ENCODE measurements at regions not wholly inside any gene's neighbourhood (a gene's known extent, or its start where the extent isn't known, plus 50 kb on each side); places are given as distances from the start of the nearest gene placed in this dataset.

DNA sequence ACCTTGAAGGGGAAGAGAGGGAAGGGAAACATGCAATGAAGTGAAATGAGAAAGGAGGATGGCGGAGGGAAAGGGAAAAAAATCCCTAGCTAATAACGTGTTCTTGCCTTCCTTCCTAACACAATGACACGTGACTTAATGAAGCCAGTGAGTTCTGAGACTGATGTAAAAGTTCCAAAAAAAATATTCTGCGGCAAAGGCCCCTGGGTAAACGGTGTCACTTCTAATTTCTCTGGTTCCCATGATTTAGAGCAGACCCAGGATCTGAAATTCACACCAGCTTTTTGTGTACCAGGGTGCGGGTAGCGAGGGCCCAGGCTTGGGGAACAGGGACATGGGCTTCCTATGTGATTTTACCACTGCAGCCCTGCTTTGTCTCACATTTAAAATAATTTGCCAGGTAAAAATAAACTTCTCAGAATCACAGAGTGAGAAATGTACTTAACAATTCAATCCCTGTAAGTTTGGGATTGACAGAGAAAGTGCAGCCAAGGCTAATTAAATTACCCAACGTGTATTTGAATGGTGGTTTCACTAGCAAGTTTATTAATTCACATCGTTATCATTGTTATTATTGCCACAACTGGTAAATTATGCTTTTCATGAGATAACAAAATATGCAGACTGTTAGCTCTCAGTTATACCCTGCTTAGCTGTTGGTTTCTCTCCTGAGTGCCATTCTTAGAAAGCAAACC is 182.4 kb downstream of the SEM1 start:
- no peaks in the 10 kb centered on the region; the same call in 1 of the 2 replicates for H3K27me3 ChIP-seq (replicated peaks; ENCODE audit: control insufficient read depth, insufficient read depth, low read length)
- TF ChIP-seq CTCF (IDR thresholded peaks at IDR 0.05; ENCODE audit: insufficient read depth, low read length, poor library complexity, severe bottlenecking), result no peak
- no peaks in the 10 kb centered on the region for H3K36me3 ChIP-seq (ENCODE audit: control insufficient read depth, insufficient read depth, low read length)
- H3K4me3 ChIP-seq (replicated peaks; ENCODE audit: low read depth, low read length), result no peak overlapping the region
- no peak for DNase-seq (ENCODE audit: extremely low read depth, insufficient read length)

DNA sequence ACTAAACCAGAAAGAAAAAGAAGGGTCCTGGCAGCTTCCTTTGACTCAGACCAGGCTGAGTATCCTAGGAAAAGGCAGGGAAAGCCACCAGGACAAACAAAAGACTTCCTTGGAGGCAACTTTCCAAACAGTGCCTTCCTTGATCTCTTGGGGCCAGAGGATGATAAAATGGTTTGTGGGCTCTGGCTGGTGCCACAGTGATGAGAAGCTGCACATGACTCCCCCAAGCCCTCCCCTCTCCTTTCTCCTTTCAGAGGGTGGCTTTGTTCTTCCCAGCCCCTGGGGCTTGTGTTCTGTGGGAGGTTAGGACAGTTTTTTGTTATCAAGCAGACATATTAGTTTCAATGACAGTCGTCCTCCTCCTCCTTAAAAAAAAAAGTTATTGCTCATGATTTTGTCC is 183.2 kb downstream of the SEM1 start:
- H3K4me3 ChIP-seq (replicated peaks; ENCODE audit: low read depth, low read length), result no peak overlapping the region
- TF ChIP-seq CTCF (IDR thresholded peaks at IDR 0.05; ENCODE audit: insufficient read depth, low read length, poor library complexity, severe bottlenecking), result no peak

GRCh38 chr7:96521068-96521894 is 188.4 kb downstream of the SEM1 start:
- no peak for DNase-seq (ENCODE audit: extremely low read depth, insufficient read length)
- Histone ChIP-seq H3K4me3 (replicated peaks; ENCODE audit: low read depth, low read length) (no peak overlapping the region), H3K36me3 (ENCODE audit: control insufficient read depth, insufficient read depth, low read length) (no peaks in the 10 kb centered on the region), H3K27me3 (replicated peaks; ENCODE audit: control insufficient read depth, insufficient read depth, low read length) (no peaks in the 10 kb centered on the region; the same call in 1 of the 2 replicates)
- no peak for TF ChIP-seq CTCF (IDR thresholded peaks at IDR 0.05; ENCODE audit: insufficient read depth, low read length, poor library complexity, severe bottlenecking)

More for the DNA sequence above, 183.2 kb downstream of the SEM1 start:
- DNase-seq (ENCODE audit: extremely low read depth, insufficient read length), result no peak
- Histone ChIP-seq H3K36me3 (ENCODE audit: control insufficient read depth, insufficient read depth, low read length) (no peaks in the 10 kb centered on the region), H3K27me3 (replicated peaks; ENCODE audit: control insufficient read depth, insufficient read depth, low read length) (no peaks in the 10 kb centered on the region; the same call in 1 of the 2 replicates)

- DNase-seq (ENCODE audit: extremely low read depth, insufficient read length), result no peak
- no peak for TF ChIP-seq CTCF (IDR thresholded peaks at IDR 0.05; ENCODE audit: insufficient read depth, low read length, poor library complexity, severe bottlenecking)
- Histone ChIP-seq H3K36me3 (ENCODE audit: control insufficient read depth, insufficient read depth, low read length) (no peaks in the 10 kb centered on the region), H3K4me3 (replicated peaks; ENCODE audit: low read depth, low read length) (no peak overlapping the region), H3K27me3 (replicated peaks; ENCODE audit: control insufficient read depth, insufficient read depth, low read length) (no peaks in the 10 kb centered on the region)
Measured at GRCh38 chr7:96508371-96508770, 186.5 kb upstream of the SLC25A13 start.

- Histone ChIP-seq H3K4me3 (replicated peaks; ENCODE audit: low read depth, low read length) (no peak overlapping the region), H3K36me3 (ENCODE audit: control insufficient read depth, insufficient read depth, low read length) (no peaks in the 10 kb centered on the region), H3K27me3 (replicated peaks; ENCODE audit: control insufficient read depth, insufficient read depth, low read length) (no peaks in the 10 kb centered on the region)
- DNase-seq (ENCODE audit: extremely low read depth, insufficient read length), result no peak
- TF ChIP-seq CTCF (IDR thresholded peaks at IDR 0.05; ENCODE audit: insufficient read depth, low read length, poor library complexity, severe bottlenecking), result no peak
Measured at GRCh38 chr7:96503597-96503996, 181.7 kb upstream of the SLC25A13 start.

Measured in GM06990 (cell line).